Vagina (tissue), 2 donors: ENCODE measurements at regions not wholly inside any gene's neighbourhood (a gene's known extent, or its start where the extent isn't known, plus 50 kb on each side); places are given as distances from the start of the nearest gene placed in this dataset.

Experiments
- CTCF ChIP-seq, 3 experiments: fragments of 450-650 bp in 2 of 3; fragments of 200-600 bp in 1 of 3; sonication (generic) in 1 of 3; IDR thresholded peaks; one replicate each; pipeline ENCODE4 v1.5.1; 2017 to 2019; ENCODE audit warnings: antibody characterized with exemption in 3 of 3, mild to moderate bottlenecking in 2 of 3, moderate library complexity in 2 of 3
- POLR2AphosphoS5 ChIP-seq, 2 donors: sonication (generic); formaldehyde crosslinking; IDR thresholded peaks; one replicate each; pipeline ENCODE4 v1.9.0; 2017; ENCODE audit warnings: antibody characterized with exemption in 2 of 2, mild to moderate bottlenecking in 2 of 2, low read depth in 1 of 2; ENCODE audit not compliant: insufficient read depth in 1 of 2

GRCh38 chr5:56468277-56468676 lies 235.1 kb upstream of the ANKRD55 start:
- no peak for TF ChIP-seq CTCF (IDR thresholded peaks at IDR 0.05)
- no peak for TF ChIP-seq POLR2AphosphoS5 (IDR thresholded peaks at IDR 0.05; ENCODE audit: insufficient read depth in 1 of 2, low read depth in 1 of 2)
